Caco-2 (cell line): ENCODE measurements at regions not wholly inside any gene's neighbourhood (a gene's known extent, or its start where the extent isn't known, plus 50 kb on each side); places are given as distances from the start of the nearest gene placed in this dataset.

ENCODE experiments used
- BruUV-seq: library from RNA; stranded (reverse); fragments of 400-500 nt; replicated peaks from 2 replicates; lab custom pipeline; 2021; lab: Mats Ljungman, UMichigan
- CTCF ChIA-PET: fragments of 300-600 bp; sonication (Branson Sonifier 250); formaldehyde crosslinking; loops from one replicate; lab custom pipeline; 2022; ENCODE audit warnings: antibody characterized with exemption; lab: Charles Lee
- POLR2A ChIA-PET: fragments of 300-600 bp; sonication (Branson Sonifier 250); formaldehyde crosslinking; loops from one replicate; lab custom pipeline; 2022; ENCODE audit warnings: antibody characterized with exemption; lab: Charles Lee
- DNase-seq, 2 experiments: peaks; one replicate each; pipeline versions ENCODE4 v3.0.0 to v3.0.0-alpha.2; 2020 to 2022
- H3K27me3 ChIP-seq: replicated peaks from 2 replicates; pipeline ENCODE4 v1.6.0; 2011; ENCODE audit warnings: low read length; ENCODE audit not compliant: control insufficient read depth, insufficient read depth
- H3K36me3 ChIP-seq: 2 replicates; pipeline ENCODE4 v1.5.1; 2011; ENCODE audit warnings: low read length; ENCODE audit not compliant: control insufficient read depth, insufficient read depth
- H3K4me1 ChIP-seq: fragments of 250-450 bp; sonication (Bioruptor Pico); 2 replicates; pipeline ENCODE4 v1.5.1; 2020; ENCODE audit warnings: mild to moderate bottlenecking
- H3K4me3 ChIP-seq: 2 replicates; pipeline ENCODE4 v1.5.1; 2011; ENCODE audit warnings: low read depth, mild to moderate bottlenecking, control low read depth, low read length
- H3K9me3 ChIP-seq: fragments of 250-450 bp; sonication (Bioruptor Pico); 2 replicates; pipeline ENCODE4 v1.5.1; 2020; ENCODE audit warnings: mild to moderate bottlenecking, moderate library complexity
- H3K27ac Mint-ChIP-seq: one replicate; pipeline ENCODE4 v1.8.0; 2022; ENCODE audit warnings: mixed read lengths; ENCODE audit not compliant: unreplicated experiment
- H3K27me3 Mint-ChIP-seq: one replicate; pipeline ENCODE4 v1.8.0; 2022; ENCODE audit warnings: mixed read lengths; ENCODE audit not compliant: insufficient read depth, unreplicated experiment
- H3K36me3 Mint-ChIP-seq: one replicate; pipeline ENCODE4 v1.8.0; 2022; ENCODE audit warnings: mild to moderate bottlenecking, mixed read lengths; ENCODE audit not compliant: insufficient read depth, unreplicated experiment
- H3K4me1 Mint-ChIP-seq: one replicate; pipeline ENCODE4 v1.8.0; 2022; ENCODE audit warnings: low read depth, mixed read lengths; ENCODE audit not compliant: unreplicated experiment
- H3K4me3 Mint-ChIP-seq: one replicate; pipeline ENCODE4 v1.8.0; 2022; ENCODE audit warnings: mild to moderate bottlenecking, moderate library complexity, mixed read lengths; ENCODE audit not compliant: unreplicated experiment
- H3K9me3 Mint-ChIP-seq: one replicate; pipeline ENCODE4 v1.8.0; 2022; ENCODE audit warnings: mixed read lengths; ENCODE audit not compliant: unreplicated experiment
- CTCF ChIP-seq, 2 experiments: fragments of 200-600 bp in 1 of 2; IDR thresholded peaks; 1 replicate in 1 of 2; 2 replicates in 1 of 2; pipeline versions ENCODE4 v1.5.1 to v1.8.0; 2011 to 2022; ENCODE audit warnings: antibody characterized with exemption in 1 of 2, control low read depth in 1 of 2, inconsistent platforms in 1 of 2, low read depth in 1 of 2, low read length in 1 of 2, mild to moderate bottlenecking in 1 of 2, moderate library complexity in 1 of 2; ENCODE audit not compliant: insufficient read depth in 1 of 2, severe bottlenecking in 1 of 2, unreplicated experiment in 1 of 2
- intact Hi-C: fragments of 100-400 bp; cut with micrococcal nuclease; formaldehyde crosslinking; loops from one replicate; pipeline ENCODE4 v1.10.0; 2022; ENCODE audit not compliant: unreplicated experiment

- H3K36me3 Mint-ChIP-seq: no peaks in the 10 kb centered on the region
- Histone ChIP-seq H3K36me3 (no peaks in the 10 kb centered on the region), H3K4me3 (no peak overlapping the region), H3K9me3 (no peaks in the 10 kb centered on the region), H3K27me3 (no peaks in the 10 kb centered on the region), H3K4me1 (no peaks in the 10 kb centered on the region)
- H3K9me3 Mint-ChIP-seq: no peaks in the 10 kb centered on the region
- CTCF ChIA-PET: no interaction called here
- H3K27me3 Mint-ChIP-seq: no peaks in the 10 kb centered on the region
- no peak for DNase-seq
- BruUV-seq: no TSS peak
- H3K4me3 Mint-ChIP-seq: no peak overlapping the region
- intact Hi-C loops: no loop called here
- no peak overlapping the region for H3K27ac Mint-ChIP-seq
- TF ChIP-seq CTCF (IDR thresholded peaks at IDR 0.05; ENCODE audit: insufficient read depth in 1 of 2, low read depth in 1 of 2, low read length in 1 of 2, severe bottlenecking in 1 of 2, unreplicated experiment in 1 of 2): no peak
- H3K4me1 Mint-ChIP-seq: no peaks in the 10 kb centered on the region
- POLR2A ChIA-PET: no interaction called here
These were observed 211.2 kb downstream of the SHQ1 start for GRCh38 chr3:72636969-72637597.

- Mint-ChIP-seq H3K36me3 (no peaks in the 10 kb centered on the region), H3K27me3 (no peaks in the 10 kb centered on the region), H3K27ac (no peak overlapping the region), H3K4me3 (no peak overlapping the region), H3K9me3 (no peaks in the 10 kb centered on the region), H3K4me1 (no peaks in the 10 kb centered on the region)
- intact Hi-C loops: no loop called here
- Histone ChIP-seq H3K27me3 (no peaks in the 10 kb centered on the region), H3K4me3 (no peak overlapping the region), H3K4me1 (no peaks in the 10 kb centered on the region), H3K9me3 (no peaks in the 10 kb centered on the region), H3K36me3 (no peaks in the 10 kb centered on the region)
- TF ChIP-seq CTCF (IDR thresholded peaks at IDR 0.05; ENCODE audit: insufficient read depth in 1 of 2, low read depth in 1 of 2, low read length in 1 of 2, severe bottlenecking in 1 of 2, unreplicated experiment in 1 of 2): no peak
- no peak for DNase-seq
- CTCF ChIA-PET: no interaction called here
- POLR2A ChIA-PET: no interaction called here
- BruUV-seq: no TSS peak
These were observed 212.7 kb downstream of the SHQ1 start for GRCh38 chr3:72635551-72635950.

GRCh38 chr3:72634128-72634527 is 214.1 kb downstream of the SHQ1 start:
- no peaks in the 10 kb centered on the region for H3K4me1 Mint-ChIP-seq
- H3K9me3 Mint-ChIP-seq: no peaks in the 10 kb centered on the region
- intact Hi-C loops: no loop called here
- no peaks in the 10 kb centered on the region for H3K9me3 ChIP-seq
- no peak overlapping the region for H3K4me3 Mint-ChIP-seq
- no peaks in the 10 kb centered on the region for H3K36me3 Mint-ChIP-seq
- TF ChIP-seq CTCF (IDR thresholded peaks at IDR 0.05; ENCODE audit: insufficient read depth in 1 of 2, low read depth in 1 of 2, low read length in 1 of 2, severe bottlenecking in 1 of 2, unreplicated experiment in 1 of 2): no peak
- ChIA-PET POLR2A (no interaction called here), CTCF (no interaction called here)
- no peaks in the 10 kb centered on the region; the same call in 1 of the 2 replicates for H3K4me1 ChIP-seq
- no TSS peak for BruUV-seq
- no peak overlapping the region for H3K27ac Mint-ChIP-seq
- no peaks in the 10 kb centered on the region for H3K36me3 ChIP-seq
- H3K27me3 ChIP-seq: no peaks in the 10 kb centered on the region
- no peak for DNase-seq
- H3K27me3 Mint-ChIP-seq: no peaks in the 10 kb centered on the region
- H3K4me3 ChIP-seq: no peak overlapping the region
